Stimulated activated CD8-positive, alpha-beta memory T cell treated with anti-CD3 and anti-CD28 coated beads, Interleukin-7, amount 100 ng/mL, for 48 hours (primary cell): ENCODE measurements at regions not wholly inside any gene's neighbourhood (a gene's known extent, or its start where the extent isn't known, plus 50 kb on each side); places are given as distances from the start of the nearest gene placed in this dataset.

Experiments used
- DNase-seq, 2 donors: peaks; one replicate each; pipeline ENCODE4 v3.0.0-alpha.2; 2020; ENCODE audit warnings: low read depth in 1 of 2; ENCODE audit errors: extremely low read depth in 1 of 2

DNA sequence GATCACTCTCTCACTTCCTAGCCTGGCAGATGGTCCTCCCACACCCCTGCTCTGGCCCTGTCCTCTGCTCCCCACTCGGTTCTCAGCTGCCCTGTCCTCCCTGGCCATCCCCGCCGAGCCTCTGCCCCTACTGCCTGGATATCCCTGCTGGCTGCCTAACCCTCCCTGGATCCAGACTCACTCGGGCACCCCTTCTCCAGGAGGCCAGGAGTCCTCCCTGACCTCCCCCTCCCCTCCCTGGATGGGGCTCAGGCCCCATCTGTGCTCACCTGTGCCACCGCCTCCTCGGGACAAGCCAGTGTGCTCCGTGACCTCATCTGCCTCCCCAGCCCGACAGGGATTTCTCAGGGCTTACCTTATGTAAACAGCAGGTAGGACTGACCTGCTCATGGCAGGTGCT is 406.1 kb downstream of the TCERG1L start:
- no peak for DNase-seq

DNA sequence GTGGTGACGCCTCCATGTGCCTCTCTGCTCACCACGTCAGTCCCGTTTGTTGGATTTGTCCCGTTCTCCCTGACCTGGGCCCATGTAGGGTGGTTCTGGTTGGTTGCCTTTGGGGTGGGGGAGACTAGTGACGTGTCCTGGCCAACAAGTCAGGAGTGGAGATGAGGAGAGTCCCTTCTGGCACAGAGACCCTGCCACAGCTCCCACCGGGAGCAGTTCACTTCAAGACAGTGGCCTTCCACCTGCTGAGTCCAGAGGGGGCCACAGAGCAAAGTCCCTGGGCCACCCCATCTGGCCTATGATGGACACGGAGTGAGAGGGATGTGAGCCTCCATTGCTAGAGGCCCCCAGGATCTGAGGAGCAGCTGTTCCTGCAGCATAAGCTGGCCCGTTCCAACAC is 405.6 kb downstream of the TCERG1L start:
- no peak for DNase-seq

DNA sequence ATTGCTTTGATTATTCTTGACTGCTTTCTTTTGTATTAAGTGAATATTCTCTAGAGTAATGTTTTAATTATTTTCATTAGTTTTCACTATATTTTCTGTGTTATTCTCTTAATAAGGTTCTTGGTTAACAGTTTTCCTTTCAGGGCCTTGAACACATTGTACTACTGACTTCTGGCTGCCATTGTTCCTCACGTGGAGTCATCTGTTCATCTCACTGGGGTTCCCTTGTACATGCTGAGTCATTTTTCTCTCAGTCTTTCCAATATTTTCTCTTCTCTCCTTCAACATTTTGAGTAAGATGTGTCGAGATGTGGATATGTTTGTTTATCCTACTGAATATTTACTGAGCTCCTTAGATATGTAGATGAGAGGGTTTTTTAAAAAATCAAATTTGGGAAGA is 400.7 kb downstream of the TCERG1L start:
- no peak for DNase-seq

DNA sequence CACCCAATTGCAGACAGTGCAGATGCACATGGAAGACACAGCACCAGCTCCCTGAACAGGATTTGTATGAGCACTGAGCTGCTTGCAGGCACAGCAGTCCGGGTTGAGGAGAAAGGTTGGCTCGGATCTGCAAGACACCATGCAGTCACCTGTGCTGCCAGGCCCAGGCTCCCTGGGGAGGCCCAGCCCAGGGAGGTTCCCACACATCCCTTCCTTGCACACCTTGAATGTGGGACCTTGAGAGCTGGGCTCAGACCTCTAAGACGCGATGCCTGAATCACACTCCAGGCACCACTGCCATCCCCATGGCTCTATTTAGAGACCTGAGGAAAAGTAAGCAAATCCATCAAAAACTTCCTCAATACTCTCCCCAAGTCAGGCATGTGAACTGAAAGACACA is 397.7 kb downstream of the TCERG1L start:
- DNase-seq: no peak

DNA sequence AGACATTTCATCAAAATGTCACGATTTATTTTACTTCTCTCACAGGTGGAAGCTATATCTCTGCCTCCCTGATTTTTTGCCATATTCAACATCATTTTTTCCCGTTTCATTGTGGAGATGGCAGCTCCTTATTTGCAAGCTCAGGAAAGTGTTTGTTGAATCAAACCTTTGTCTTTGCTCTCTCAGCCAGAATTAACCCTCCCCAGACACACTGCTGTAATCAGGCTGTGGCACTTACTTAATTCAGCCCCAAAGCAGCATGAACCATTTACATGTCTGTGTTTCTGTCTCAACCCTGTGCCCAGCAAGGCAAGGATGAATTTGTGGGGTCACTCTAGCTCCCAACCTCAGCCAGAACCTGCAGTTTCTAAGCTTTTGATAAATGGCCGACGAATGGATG is 397.2 kb downstream of the TCERG1L start:
- no peak for DNase-seq

DNA sequence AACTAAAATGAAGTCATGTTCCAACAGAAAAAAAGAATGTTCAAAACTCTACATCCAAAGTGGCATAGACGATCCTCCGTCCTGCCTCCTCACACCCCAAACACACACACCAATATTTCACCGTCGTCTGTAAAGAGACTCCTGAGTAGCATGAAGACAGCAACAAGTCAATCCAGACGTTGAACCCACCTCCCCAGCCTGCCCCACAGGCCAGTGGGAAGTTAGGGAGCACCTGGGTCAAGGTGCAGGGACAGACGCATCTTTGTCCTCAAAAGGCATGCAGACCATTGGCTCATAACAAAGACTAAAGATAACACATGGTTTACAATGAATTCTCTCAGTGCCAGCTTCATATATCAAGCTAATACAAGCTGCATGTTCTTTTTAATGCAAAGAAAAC is 396.5 kb downstream of the TCERG1L start:
- DNase-seq: no peak

DNA sequence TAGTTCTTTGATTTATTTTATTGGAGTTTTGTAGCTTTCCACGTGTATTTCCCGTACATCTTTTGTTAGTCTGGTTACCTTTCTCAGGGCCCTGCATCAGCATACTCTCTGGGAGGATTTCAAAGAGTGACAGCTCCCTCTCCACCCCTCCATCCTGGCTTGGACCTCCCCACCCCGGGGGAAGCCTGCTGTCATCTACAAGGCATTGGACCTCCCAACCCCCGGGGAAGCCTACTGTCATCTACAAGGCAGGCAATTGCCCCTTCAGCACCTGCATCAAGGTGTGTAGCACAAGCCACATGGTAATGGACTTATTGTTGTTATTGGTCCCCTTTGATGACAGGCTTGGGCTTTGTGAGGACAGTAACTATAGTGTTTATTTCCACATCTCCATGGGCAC is 390.1 kb downstream of the TCERG1L start:
- DNase-seq: no peak

DNA sequence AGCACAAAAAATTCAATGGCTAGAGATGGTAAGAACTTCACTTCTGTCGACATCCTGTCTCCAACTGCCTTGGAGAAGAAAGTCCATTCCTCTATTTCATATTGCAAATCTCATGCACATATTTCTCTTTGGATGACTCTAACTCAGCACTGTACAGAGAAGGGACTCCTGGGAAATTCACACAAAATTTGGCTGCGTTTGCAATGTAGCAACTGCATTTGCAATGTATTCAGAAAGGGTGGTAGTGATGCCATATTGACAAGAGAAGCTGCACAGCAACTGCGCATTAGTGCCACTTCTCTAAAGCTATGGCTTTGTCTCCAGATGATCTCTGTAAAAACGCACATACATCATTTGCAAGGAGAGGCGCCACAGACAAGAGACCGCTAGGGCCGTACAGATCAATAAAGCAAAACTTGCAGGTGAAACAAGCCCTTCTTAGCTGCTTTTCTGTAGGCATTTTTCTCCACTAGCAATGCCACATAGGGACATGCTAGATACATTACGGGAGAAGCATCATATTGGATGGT is 389.5 kb downstream of the TCERG1L start:
- no peak for DNase-seq

DNA sequence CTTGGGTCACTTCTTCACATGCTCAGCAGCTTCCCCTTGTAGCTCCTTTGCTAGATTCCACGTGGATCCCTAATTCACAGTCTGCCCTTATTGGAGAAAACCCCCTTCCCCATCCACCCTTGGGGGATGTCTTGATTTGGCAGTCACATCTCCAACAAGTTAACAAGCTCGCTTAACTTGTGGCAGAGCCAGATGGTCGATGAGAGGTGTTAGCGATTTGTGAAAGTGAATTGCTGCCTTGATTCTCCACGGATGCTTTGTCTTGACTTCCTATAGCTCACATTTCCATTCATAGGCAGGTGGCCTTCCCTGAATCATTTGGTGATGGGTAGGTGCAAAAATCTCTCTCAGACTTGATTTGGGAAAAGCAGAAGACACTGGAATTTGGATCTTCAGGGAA is 387.9 kb downstream of the TCERG1L start:
- no peak for DNase-seq

DNA sequence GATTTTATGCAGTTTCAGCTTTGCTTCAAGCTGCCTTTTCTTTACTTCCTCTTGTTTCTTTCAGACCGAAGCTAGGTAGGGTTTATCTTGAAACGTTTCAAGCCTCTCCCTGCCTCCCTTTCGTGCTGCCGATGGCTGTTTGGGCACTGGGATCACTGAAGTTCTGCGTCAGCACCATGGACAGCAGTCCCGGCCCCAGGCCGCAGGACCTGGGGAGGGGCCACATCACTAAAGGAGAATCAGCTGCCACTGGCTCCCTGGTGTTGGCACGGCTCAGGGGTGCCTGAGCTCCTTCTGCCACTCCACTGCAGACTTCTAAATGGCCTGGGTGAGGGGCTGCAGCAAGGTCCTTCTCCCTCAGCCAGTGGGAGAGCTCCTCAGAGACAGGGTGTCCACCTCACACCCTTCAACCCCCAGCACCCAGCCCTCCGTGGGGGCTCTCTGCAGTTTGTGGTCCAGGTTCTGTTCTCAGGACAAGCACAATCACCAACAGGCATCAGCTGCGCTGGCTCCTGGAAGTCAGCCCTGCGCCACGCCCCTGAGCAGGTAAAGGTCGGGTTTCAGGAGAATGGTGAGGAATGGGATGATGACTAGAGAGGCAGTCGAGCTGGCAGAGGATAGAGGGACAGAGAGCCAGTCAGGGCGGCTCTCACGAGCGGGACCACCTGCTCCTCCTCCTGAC is 387.2 kb downstream of the TCERG1L start:
- no peak for DNase-seq

DNA sequence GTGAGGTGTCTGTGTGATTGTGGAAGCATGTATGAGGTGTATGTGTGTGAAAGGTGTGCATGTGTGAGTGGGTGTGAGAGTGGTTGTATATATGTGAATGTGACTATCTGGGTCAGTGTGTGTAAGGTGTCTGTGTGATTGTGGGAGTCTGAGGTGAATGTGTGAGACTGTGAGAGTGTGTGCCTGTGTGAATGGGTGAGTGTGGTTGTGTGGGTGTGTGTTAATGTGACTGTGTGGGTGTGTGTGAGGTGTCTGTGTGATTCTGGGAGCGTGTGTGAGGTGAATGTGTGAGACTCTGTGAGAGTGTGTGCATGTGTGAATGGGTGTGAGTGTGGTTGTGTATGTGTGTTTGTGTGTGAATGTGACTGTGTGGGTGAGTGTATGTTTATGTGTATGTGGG is 385.1 kb downstream of the TCERG1L start:
- no peak for DNase-seq

DNA sequence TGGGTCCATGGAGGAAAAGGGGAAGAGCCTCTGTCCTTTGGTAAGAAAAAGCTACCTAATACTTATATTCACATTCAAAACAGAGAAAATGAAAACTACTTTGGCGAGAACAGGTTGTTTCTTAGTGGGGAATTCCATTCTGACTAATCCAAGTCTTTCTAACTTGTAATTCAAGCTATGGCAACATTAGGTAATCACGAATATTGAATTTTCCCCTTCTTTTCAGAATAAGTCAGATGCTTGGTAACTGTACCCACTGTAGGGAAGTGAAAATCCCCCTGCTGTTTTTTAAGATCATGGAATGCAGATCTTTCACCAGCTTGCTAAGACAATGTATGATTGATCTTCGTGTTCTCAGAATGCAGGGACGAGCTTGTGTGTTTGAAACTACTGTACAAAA is 384.4 kb downstream of the TCERG1L start:
- DNase-seq: no peak

DNA sequence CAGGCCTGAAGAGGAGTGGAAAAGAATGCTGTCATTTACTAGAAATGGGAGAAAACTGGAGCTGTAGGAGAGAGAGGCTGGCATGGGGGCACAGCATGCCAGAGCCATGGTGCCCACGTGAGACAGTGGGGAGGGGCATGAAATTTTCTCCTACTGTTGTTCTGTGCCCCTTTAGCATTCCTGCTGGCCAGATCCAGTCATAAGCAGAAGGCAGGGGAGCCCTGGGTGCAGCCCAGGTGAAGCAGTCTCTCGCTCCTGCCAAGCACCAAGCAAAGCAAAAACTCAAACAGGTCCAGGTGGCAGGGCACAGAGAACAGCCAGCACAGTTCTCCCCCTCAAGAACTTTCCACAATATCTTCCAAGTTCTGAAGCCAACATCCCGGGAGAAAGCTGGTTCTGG is 383.2 kb downstream of the TCERG1L start:
- no peak for DNase-seq

DNA sequence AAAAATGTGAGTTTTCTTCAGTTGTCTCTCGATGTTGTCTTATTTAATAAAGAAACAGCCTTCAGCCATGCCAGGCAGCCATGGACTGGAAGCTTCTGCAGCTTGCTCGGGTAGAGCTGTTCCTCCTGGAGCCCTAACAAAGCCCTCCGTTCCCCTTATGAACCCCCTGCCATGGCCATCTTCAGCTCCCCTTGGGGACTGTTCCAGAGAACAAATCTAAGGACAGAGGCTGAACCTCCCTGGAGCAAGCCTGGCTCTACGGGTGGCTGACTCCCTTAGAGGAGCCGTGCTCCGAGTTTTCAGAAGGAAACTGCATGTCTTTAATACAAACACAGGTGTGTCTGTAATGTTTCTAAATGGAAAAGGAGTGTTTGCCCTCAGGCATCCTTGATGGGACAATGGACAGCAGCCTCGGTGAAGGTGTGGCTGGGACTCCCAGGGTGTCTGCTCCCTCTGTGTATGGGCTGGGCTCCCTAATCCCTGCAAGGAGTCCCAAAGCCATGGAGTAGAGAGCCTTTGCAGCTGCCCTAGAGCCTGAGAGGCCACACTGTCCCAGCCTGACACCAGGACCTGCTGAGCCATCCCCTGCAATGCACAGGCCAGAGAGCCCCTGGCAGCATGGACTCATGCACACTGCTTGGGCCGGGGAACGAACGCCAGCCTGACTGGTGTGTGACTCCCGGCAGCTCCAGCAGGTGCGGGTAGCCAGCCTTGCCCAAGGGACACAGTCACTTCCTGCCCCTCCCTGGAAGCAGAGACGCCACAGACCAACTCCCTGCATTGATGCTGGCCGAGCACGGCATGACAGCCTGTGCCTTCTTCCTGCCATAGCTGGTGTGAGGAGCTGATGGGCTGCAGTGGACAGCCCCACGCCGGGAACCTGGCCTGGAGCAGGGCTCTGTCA is 381.8 kb downstream of the TCERG1L start:
- no peak for DNase-seq

DNA sequence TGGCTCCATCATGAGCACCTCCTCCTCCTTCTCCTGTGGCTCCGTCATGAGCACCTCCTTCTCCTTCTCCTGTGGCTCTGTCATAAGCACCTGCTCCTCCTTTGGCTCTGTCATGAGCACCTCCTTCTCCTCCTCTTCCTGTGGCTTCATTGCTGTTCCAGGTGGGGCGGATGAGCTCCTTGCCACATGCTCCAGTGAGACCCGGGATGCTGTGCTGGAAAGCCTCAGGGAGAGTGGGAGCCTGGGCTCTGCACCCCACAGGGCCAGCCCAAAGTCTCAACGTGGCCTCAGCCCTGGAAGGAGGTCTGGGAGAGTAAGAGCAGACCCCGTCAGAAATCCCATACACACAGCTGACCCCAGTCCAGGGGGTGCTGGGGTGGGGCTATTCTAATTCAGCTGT is 380.7 kb downstream of the TCERG1L start:
- DNase-seq: no peak

DNA sequence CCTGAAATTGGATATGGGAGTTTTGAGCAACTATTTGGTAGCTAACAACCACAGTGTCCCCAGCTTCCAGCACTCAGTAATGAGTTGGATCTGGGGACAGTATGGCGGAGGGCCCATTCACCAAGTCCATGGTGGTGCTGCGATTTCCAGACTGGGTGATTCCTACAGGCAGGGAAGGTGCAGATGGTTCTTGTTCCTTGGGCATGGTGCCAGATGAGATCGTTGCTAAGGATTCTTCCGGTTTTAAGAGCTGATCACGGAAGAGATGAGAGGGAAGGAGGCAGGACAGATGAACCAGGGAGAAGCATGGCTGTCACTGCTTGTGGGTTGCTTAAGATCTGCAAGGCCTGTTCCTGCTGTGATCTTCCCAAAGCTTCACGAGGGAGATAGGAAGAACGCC is 380.3 kb downstream of the TCERG1L start:
- DNase-seq: no peak

DNA sequence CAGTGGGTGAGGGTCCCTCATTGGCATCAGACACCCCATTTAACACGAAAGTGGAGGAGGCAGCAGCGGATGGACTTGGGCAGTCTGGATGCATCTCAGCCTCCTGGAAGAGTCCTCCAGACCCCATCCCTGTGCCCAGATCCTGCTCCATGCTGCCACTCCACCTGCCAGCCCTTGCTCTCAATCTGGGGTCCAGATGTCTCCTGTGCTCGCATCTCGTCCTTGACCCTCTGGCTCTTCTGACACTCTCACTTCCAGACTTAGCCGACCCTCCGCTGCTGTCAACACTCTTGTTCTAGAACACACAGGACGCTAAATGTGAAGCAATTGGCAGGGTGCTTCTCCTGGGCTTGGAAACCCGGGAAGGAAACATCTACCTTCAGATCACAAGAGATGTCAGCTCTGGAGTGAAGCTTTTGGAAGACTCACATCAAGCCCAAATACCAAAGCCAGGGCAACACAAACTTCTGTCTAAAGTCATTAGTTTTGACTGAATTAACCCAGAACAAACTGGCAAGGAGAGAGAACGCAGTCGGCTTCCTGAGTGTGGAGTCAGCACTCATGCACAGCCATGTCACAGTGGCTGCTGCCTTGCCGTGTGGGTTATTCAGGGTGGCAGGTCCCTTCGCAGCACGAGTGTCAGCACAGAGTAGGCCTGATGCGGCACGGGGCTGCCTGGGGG is 379.1 kb downstream of the TCERG1L start:
- DNase-seq: no peak

DNA sequence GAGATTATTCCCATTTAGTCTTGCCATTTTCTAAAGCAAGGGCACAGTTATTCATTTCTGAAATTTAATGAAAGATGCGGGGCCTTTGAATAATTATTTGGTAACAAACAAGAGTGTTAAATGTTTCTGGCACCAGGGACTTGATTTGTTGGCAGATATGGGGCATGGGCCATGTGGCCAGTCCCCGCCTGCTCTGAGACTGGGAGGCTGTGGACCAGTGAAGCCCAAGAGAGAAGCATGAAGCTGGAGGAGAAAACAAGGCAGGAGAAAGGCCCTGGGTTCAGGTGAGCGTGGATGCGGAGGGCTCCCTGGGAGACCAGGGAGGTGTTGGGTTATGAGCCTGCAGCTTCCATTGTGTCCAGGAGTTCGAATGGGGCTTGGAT is 378.5 kb downstream of the TCERG1L start:
- no peak for DNase-seq

DNA sequence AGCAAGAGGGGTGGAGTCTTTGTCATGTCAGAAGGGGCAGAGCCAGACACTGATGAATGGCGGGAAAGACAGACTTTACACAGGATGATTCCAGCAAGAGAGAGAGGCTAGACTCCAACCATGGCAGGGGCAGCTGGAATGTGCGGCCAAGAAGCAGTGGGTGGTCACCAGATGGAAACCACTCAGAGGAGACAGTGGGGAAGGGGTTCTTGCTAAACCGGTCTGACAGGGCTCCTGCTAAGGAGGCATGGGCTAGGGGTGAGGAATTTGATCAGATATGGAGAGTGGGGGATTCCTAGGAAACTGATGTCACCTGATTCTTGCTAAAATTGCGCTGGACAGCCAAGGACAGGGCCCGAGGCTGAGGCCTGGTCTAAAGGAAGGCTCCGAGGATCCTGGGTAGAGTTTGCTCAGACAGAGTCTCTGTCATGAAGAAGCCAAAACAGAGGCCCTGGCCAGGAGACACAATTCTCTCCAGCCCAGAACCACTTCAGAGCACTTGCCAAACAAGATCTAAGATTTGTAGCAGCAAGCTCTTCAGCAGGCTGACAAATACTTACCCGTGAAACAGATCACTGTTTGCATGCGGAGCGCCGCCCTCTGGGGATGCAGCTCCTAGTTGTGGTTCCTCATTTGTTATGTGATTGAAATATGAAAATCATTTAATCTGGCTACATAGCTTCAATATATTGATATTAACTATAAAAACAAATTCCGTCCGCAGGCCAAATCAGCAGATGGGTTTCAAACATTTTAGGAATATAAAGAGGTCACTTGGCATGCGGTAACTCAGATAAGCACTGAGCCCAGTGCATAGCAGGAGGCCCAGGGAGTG is 377.0 kb downstream of the TCERG1L start:
- DNase-seq: no peak

DNA sequence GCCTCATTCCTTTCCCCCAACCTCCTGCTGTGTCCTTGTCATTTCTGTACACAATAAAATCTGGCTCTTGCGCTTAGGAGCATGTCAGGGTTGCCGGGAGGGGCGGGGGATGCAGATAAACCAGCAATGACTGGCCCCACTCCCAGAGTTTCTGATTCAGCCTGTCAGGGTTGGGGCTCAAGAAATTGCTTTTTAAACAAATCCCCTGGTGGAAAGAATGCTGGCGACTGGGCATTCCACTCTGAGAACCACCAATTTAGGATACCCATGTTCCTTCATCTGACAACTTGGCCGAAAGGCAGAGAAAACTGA is 376.4 kb downstream of the TCERG1L start:
- DNase-seq: no peak
